Nephron progenitor cell (in vitro differentiated cells): ENCODE measurements at regions not wholly inside any gene's neighbourhood (a gene's known extent, or its start where the extent isn't known, plus 50 kb on each side); places are given as distances from the start of the nearest gene placed in this dataset.

Source experiments
- DNase-seq: peaks from one replicate; pipeline ENCODE4 v3.0.0; 2021
- H3K27ac Mint-ChIP-seq: 2 replicates; pipeline ENCODE4 v1.8.0; 2021; ENCODE audit warnings: mild to moderate bottlenecking, moderate library complexity, mixed read lengths
- H3K27me3 Mint-ChIP-seq: 2 replicates; pipeline ENCODE4 v1.8.0; 2021; ENCODE audit warnings: mild to moderate bottlenecking, low read depth, mixed read lengths; ENCODE audit not compliant: poor library complexity
- H3K36me3 Mint-ChIP-seq: 2 replicates; pipeline ENCODE4 v1.8.0; 2021; ENCODE audit warnings: low read depth, mixed read lengths
- H3K4me1 Mint-ChIP-seq: 2 replicates; pipeline ENCODE4 v1.8.0; 2021; ENCODE audit warnings: mixed read lengths
- H3K4me3 Mint-ChIP-seq: 2 replicates; pipeline ENCODE4 v1.8.0; 2021; ENCODE audit warnings: mild to moderate bottlenecking, moderate library complexity, mixed read lengths
- H3K9me3 Mint-ChIP-seq: 2 replicates; pipeline ENCODE4 v1.8.0; 2021; ENCODE audit warnings: mild to moderate bottlenecking, moderate library complexity, mixed read lengths
- CTCF ChIP-seq: fragments of 200-600 bp; sonication (generic); IDR thresholded peaks from 2 replicates; pipeline ENCODE4 v1.5.0; 2021; ENCODE audit warnings: antibody characterized with exemption

GRCh38 chr14:89650077-89650978 is 233.3 kb upstream of the FOXN3 start:
- Mint-ChIP-seq H3K4me1 (peaks cover 5% of the 10 kb centered on the region), H3K36me3 (no peaks in the 10 kb centered on the region), H3K27ac (no peak overlapping the region), H3K4me3 (no peak overlapping the region), H3K27me3 (no peaks in the 10 kb centered on the region), H3K9me3 (no peaks in the 10 kb centered on the region)
- DNase-seq: no peak
- TF ChIP-seq CTCF: no peak

- no peak overlapping the region for H3K4me3 Mint-ChIP-seq
- H3K9me3 Mint-ChIP-seq: no peaks in the 10 kb centered on the region
- TF ChIP-seq CTCF: no peak
- H3K27ac Mint-ChIP-seq: no peak overlapping the region
- H3K27me3 Mint-ChIP-seq: no peaks in the 10 kb centered on the region
- peaks cover 5% of the 10 kb centered on the region for H3K4me1 Mint-ChIP-seq
- no peak for DNase-seq
- H3K36me3 Mint-ChIP-seq: no peaks in the 10 kb centered on the region
Observed at GRCh38 chr14:89649451-89650075, 232.5 kb upstream of the FOXN3 start.

- no peaks in the 10 kb centered on the region for H3K9me3 Mint-ChIP-seq
- peaks cover 5% of the 10 kb centered on the region for H3K4me1 Mint-ChIP-seq
- H3K27me3 Mint-ChIP-seq: no peaks in the 10 kb centered on the region
- no peak for DNase-seq
- H3K36me3 Mint-ChIP-seq: no peaks in the 10 kb centered on the region
- no peak overlapping the region for H3K27ac Mint-ChIP-seq
- TF ChIP-seq CTCF: no peak
- H3K4me3 Mint-ChIP-seq: no peak overlapping the region
Observed at GRCh38 chr14:89648924-89649323, 231.9 kb upstream of the FOXN3 start.

GRCh38 chr14:89648510-89648909 is 231.5 kb upstream of the FOXN3 start:
- Mint-ChIP-seq H3K27me3 (no peaks in the 10 kb centered on the region), H3K4me3 (no peak overlapping the region), H3K4me1 (peaks cover 5% of the 10 kb centered on the region), H3K9me3 (no peaks in the 10 kb centered on the region), H3K27ac (no peak overlapping the region), H3K36me3 (no peaks in the 10 kb centered on the region)
- no peak for DNase-seq
- TF ChIP-seq CTCF: no peak

- Mint-ChIP-seq H3K27ac (no peak overlapping the region), H3K9me3 (no peaks in the 10 kb centered on the region), H3K36me3 (no peaks in the 10 kb centered on the region), H3K4me1 (peaks cover 4% of the 10 kb centered on the region), H3K4me3 (no peak overlapping the region), H3K27me3 (no peaks in the 10 kb centered on the region)
- no peak for TF ChIP-seq CTCF
- no peak for DNase-seq
Observed at GRCh38 chr14:89646971-89647370, 229.9 kb upstream of the FOXN3 start.
